ELR (cell line): ENCODE measurements at regions not wholly inside any gene's neighbourhood (a gene's known extent, or its start where the extent isn't known, plus 50 kb on each side); places are given as distances from the start of the nearest gene placed in this dataset.
A peak's percentile ranks its signal among the peaks of the same experiment; 100 is the strongest.
"Not testable (repeated sequence)": the region's sequence is repeated elsewhere in the genome, so short reads cannot be mapped to it uniquely, and the experiment has no call there.

Experiments used
- DNase-seq: peaks from one replicate; pipeline ENCODE4 v3.0.0-alpha.2; 2015; ENCODE audit warnings: low read depth

- DNase-seq: peak; percentile 8
These were observed 451.6 kb downstream of the TRHDE start for GRCh38 chr12:72723732-72724131.

- no peak for DNase-seq
These were observed 457.4 kb downstream of the TRHDE start for GRCh38 chr12:72729451-72730010.

- DNase-seq: no peak
These were observed 462.4 kb downstream of the TRHDE start for GRCh38 chr12:72734581-72734980.

DNA sequence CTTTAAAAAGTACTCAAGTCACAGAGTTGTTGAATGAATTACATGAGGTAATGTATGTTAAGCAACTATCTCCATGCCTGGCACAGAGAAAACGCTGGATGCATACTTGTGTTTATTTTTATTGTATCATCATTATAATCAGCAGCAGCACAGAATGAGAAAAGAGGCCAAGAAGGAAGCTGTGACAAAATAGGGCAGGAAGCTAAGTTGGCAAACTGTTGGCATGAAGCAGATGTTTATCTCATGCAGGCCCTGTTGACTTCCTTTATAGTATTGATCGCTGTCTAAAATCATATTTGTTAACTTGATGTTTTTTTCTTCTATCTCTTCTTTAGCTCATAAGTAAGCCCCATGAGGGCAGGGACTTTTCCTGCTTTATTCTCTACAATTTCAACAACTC is 466.6 kb downstream of the TRHDE start:
- no peak for DNase-seq

DNA sequence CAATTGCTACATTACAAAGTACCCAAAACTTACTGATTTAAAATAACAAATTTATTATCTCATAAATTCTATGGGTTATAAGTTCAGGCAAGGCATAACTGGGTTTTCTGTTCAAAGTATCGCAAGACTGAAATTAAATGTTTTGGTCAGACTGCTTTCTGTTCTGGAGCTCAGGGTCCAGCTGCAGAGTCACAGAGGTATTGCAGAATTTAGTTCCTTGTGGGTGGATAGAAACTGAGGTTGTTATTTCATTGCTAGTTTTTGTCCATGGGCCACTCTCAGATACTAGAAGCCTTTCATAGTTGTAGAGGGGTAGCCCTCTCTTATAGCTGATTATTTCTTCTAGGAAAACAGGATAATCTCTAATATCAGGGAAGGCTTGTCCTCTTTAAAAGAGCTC is 467.9 kb downstream of the TRHDE start:
- DNase-seq: no peak

DNA sequence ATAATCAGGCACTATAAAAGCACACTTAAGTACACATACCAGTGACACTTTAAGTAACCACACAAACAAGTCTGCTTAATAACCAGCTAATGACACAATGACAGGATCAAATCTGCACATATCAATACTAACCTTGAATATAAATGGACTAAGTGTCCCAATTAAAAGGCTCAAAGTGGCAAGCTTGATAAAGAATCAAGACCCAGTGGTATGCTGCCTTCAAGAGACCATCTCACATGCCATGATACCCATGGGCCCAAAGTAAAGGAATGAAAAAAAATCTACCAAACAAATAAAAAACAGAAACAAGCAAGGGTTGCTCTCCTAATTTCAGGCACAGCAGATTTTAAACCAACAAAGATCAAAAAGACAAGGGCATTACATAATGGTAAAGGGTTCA is 470.4 kb downstream of the TRHDE start:
- DNase-seq: no peak

DNA sequence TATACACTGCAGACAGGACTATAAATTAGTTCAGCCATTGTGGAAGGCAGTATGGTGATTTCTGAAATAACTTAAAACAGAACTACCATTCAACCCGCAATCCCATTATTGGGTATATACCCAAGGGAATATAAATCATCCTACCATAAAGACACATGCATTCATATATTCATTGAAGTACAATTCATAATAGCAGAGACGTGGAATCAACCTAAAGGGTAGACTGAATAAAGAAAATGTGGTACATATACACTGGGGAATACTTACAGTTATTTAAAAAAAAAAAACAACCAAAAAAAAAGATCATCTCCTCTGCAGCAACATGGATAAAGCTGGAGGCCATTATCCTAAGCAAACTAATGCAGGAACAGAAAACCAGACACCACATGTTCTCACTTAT is 473.9 kb downstream of the TRHDE start:
- no peak for DNase-seq

DNA sequence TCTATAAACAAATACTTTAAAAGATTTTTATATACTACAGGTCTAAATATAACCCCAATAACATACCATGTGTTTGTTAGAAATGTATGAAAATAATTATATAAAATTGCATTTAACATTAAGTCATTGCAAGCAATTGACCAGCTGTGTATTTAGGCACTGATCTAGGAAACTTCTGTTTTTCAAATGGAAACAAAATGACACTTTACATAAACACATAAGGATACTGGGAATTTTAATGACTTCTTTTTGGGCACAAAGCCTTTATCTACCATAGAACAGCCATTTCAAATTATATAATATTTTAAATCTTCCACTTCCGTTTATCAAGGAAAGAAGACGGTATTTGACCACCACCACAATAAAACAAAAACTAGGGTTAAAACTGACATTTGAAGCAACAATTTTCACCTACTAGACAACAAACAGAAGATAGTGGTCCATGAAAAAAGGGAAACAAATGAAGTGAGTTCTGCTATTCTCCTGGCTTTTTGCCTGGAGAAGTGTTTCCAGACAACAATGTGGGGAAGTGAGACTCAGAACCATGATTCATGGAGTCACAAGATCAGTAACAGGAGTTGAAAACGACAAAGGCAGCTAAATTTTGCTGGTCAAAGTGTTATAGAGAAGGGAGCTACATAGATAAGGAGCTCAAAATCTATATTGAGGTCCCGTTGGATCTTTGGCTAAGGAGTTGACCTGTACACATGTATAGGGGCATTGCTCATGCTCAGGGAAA is 475.1 kb downstream of the TRHDE start:
- peak; percentile 14 for DNase-seq

- DNase-seq: no peak
These were observed 476.8 kb downstream of the TRHDE start for GRCh38 chr12:72748971-72749370.

GRCh38 chr12:72753571-72753970 is 481.4 kb downstream of the TRHDE start:
- no peak for DNase-seq

- DNase-seq: not testable (repeated sequence)
These were observed 481.9 kb downstream of the TRHDE start for GRCh38 chr12:72754026-72754425.

GRCh38 chr12:72766517-72766916 is 494.3 kb downstream of the TRHDE start:
- DNase-seq: no peak

DNA sequence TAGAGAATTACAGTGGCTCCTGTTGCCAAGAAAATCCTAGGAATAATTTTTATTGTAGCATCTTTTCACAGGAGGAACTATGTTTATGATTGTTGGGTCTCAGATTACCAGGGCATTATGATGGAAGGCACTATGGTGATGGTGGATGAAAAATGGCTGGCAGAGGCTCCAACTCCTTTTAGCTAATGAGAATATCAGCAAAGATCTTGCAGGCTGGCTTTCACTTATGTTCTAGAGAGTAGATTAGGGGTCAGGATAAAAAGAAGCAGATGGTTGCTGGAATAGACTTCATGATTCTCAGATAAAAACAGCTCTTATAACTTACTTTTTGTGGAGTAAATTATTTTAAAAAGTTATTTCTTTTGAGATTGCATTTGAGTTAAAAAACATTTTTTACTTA is 501.9 kb downstream of the TRHDE start:
- DNase-seq: no peak

GRCh38 chr12:72777806-72778205 is 505.6 kb downstream of the TRHDE start:
- no peak for DNase-seq

- DNase-seq: peak; percentile 70
These were observed 518.1 kb downstream of the TRHDE start for GRCh38 chr12:72790273-72790672.

DNA sequence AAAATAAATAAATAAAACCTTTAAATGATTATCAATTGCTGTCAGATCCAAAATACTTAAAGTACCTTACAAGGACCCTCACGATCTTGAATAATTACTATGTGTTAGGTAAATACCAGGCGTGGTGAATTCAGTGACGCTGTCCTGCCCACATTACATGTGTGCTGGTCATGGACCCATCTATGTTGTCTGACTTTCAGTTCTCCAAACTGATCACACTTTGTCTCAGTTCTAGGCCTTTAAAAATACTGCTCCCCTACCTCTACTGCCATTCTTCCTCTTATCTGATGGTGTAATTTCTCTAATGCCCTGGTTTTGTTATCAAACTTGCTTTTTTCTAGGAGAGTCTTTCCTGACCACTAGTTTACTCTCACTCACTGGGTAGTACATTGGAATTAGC is 520.7 kb downstream of the TRHDE start:
- DNase-seq: no peak

- DNase-seq: no peak
These were observed 521.6 kb downstream of the TRHDE start for GRCh38 chr12:72793796-72794195.

GRCh38 chr12:72815421-72815820 is 543.3 kb downstream of the TRHDE start:
- no peak for DNase-seq

DNA sequence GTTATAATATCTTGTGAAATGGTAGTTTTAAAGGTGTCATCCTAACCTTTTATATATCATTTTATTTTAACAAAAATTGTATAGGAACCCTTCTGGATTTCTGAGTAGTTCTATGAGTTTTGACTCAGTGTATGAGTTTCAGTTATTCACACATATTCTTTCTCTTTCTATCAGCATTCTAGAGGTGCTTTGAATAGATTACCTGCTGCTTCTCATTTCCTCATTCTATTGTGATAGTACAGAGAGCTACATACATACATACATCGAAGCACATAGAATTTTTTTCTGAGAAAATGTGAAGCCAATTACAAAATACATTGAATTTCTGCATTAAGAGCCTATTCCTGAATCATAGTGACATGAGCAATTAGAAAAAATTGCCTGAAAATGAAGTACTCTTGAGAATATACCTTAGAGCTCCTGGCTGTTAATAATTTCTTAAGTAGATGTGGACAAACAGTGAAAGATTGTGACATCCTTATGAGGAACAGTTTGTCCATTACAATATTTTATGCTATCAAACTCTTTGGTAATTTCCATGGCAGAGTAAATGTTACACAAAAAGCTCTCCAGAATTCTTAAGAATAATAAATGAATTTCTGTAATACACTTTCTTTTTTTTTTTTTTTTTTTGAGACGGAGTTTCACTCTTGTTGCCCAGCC is 556.6 kb downstream of the TRHDE start:
- no peak for DNase-seq

- DNase-seq: no peak
These were observed 557.7 kb downstream of the TRHDE start for GRCh38 chr12:72829838-72830237.

DNA sequence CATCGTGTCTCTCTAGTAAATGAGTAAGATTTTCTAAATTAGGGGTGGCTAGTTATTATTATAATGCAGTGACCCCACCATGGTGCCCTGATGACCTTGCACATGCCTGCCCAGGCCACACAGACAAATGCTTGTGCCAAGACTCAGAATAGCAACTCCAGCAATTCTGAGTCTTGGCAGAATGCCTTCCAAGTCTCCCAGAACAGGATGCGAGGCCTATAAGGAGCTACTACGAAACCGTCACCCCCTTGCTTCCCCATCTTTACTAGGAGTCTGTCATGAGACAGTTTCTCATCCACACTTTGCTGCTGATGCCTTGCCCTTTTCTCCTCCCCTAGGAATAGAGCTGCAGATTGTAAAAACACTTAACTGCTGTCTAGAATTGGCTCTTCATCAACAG is 559.9 kb downstream of the TRHDE start:
- no peak for DNase-seq

GRCh38 chr12:72836194-72836593 is 564.0 kb downstream of the TRHDE start:
- no peak for DNase-seq

DNA sequence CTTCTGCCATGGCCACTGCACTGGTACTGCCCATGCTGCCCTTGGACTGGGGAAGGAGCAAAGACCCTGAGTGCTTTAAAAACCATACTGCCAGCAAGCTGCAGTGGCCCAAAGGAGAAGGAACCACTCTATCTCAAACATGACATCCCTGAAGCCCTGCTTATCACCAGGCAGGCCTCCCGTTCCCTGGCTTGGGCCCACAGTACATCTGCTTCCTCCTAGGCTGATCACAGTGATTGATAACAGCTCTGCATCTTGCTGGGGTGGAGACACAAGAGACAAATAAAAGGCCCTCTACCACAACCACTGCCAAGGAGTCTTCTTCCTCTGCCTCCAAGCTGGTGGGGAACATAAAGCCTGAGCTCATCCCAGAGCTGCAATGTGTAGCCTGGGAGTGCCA is 567.5 kb downstream of the TRHDE start:
- no peak for DNase-seq

DNA sequence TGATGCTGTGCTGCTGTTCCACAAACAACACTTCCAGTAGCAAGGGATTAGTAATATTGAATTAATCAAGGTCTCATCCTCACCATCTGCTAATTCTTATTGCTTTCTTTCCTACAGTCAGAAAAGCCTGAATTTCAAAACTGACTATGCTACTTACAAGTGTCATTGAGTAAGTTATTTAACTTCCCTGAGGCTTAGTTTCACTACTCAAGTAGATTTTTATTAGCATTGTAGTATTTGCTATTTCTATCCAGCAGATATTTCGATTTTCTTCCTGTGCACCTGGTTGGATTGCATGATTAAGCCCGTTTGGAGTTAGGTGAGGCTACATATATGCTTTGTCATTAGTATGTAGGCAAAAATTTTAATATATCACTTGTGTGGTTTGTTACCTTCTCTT is 591.5 kb downstream of the TRHDE start:
- no peak for DNase-seq
